ENCODE measurements at regions not wholly inside any gene's neighbourhood (a gene's known extent, or its start where the extent isn't known, plus 50 kb on each side); places are given as distances from the start of the nearest gene placed in this dataset.

GRCh38 chr13:105466376-105466775, 1069.1 kb downstream of the EFNB2 start:
- Mint-ChIP-seq H3K36me3 (ENCODE audit: low read depth) (no peaks in the 10 kb centered on the region), H3K9me3 (no peaks in the 10 kb centered on the region), H3K27me3 (no peaks in the 10 kb centered on the region), H3K27ac (no peak overlapping the region), H3K4me3 (no peak overlapping the region), H3K4me1 (ENCODE audit: low read depth) (no peaks in the 10 kb centered on the region)
- ChIA-PET POLR2A (no interaction called here), CTCF (no interaction called here)
- intact Hi-C loops (cut with micrococcal nuclease): no loop called here
- no peak for TF ChIP-seq CTCF (IDR thresholded peaks at IDR 0.05)
- no peak for DNase-seq
- no peak for ATAC-seq

GRCh38 chr13:105465745-105466144, 1069.7 kb downstream of the EFNB2 start, which contains the start of gene DAOA:
DAOA (plus strand) TSS chr13:105466045.
- CTCF ChIA-PET: no interaction called here
- intact Hi-C loops (cut with micrococcal nuclease): no loop called here
- TF ChIP-seq CTCF (IDR thresholded peaks at IDR 0.05): no peak

GRCh38 chr13:105465251-105465650, 1070.2 kb downstream of the EFNB2 start:
- Mint-ChIP-seq H3K27me3 (no peaks in the 10 kb centered on the region), H3K36me3 (ENCODE audit: low read depth) (no peaks in the 10 kb centered on the region), H3K27ac (no peak overlapping the region), H3K4me3 (no peak overlapping the region), H3K9me3 (no peaks in the 10 kb centered on the region), H3K4me1 (ENCODE audit: low read depth) (no peaks in the 10 kb centered on the region)
- DNase-seq (no peak), ATAC-seq (no peak)
- POLR2A ChIA-PET: no interaction called here
- intact Hi-C loops (cut with micrococcal nuclease): no loop called here
- TF ChIP-seq CTCF (IDR thresholded peaks at IDR 0.05): no peak
- CTCF ChIA-PET: no interaction called here

More at GRCh38 chr13:105465745-105466144, 1069.7 kb downstream of the EFNB2 start, which contains the start of gene DAOA:
- POLR2A ChIA-PET: no interaction called here
- H3K4me3 Mint-ChIP-seq: no peak within 1 kb of the TSS
- ATAC-seq (no peak), DNase-seq (no peak)
- no peaks in the 10 kb centered on the region for H3K27me3 Mint-ChIP-seq
- H3K9me3 Mint-ChIP-seq: no peaks in the 10 kb centered on the region
- no peaks in the 10 kb centered on the region for H3K36me3 Mint-ChIP-seq (ENCODE audit: low read depth)
- no peaks in the 10 kb centered on the region for H3K4me1 Mint-ChIP-seq (ENCODE audit: low read depth)
- no peak within 1 kb of the TSS for H3K27ac Mint-ChIP-seq

- DNase-seq (no peak), ATAC-seq (no peak)
- POLR2A ChIA-PET: no interaction called here
- H3K4me3 Mint-ChIP-seq: no peak overlapping the region
- intact Hi-C loops (cut with micrococcal nuclease): no loop called here
- H3K9me3 Mint-ChIP-seq: no peaks in the 10 kb centered on the region
- no peak overlapping the region for H3K27ac Mint-ChIP-seq
- no peaks in the 10 kb centered on the region for H3K4me1 Mint-ChIP-seq (ENCODE audit: low read depth)
- TF ChIP-seq CTCF (IDR thresholded peaks at IDR 0.05): no peak
- CTCF ChIA-PET: no interaction called here
- H3K36me3 Mint-ChIP-seq (ENCODE audit: low read depth): no peaks in the 10 kb centered on the region
- no peaks in the 10 kb centered on the region for H3K27me3 Mint-ChIP-seq
These were observed 1071.2 kb downstream of the EFNB2 start for GRCh38 chr13:105464249-105464648.

- CTCF ChIA-PET: no interaction called here
- POLR2A ChIA-PET: no interaction called here
These were observed 1072.4 kb downstream of the EFNB2 start for GRCh38 chr13:105463011-105463501.

More at GRCh38 chr13:105463011-105463501, 1072.4 kb downstream of the EFNB2 start:
- Mint-ChIP-seq H3K9me3 (no peaks in the 10 kb centered on the region), H3K27me3 (no peaks in the 10 kb centered on the region), H3K4me3 (no peak overlapping the region), H3K36me3 (ENCODE audit: low read depth) (no peaks in the 10 kb centered on the region), H3K27ac (no peak overlapping the region), H3K4me1 (ENCODE audit: low read depth) (no peaks in the 10 kb centered on the region)
- ATAC-seq (no peak), DNase-seq (no peak)
- TF ChIP-seq CTCF (IDR thresholded peaks at IDR 0.05): no peak
- intact Hi-C loops (cut with micrococcal nuclease): no loop called here

All from activated CD8-positive, alpha-beta T cell treated with anti-CD3 and anti-CD28 coated beads for 36 hours (primary cell).